ENCODE measurements at regions not wholly inside any gene's neighbourhood (a gene's known extent, or its start where the extent isn't known, plus 50 kb on each side); places are given as distances from the start of the nearest gene placed in this dataset.
"Not testable (repeated sequence)": the region's sequence is repeated elsewhere in the genome, so short reads cannot be mapped to it uniquely, and the experiment has no call there.

GRCh38 chr9:129413537-129414376 lies 207.1 kb downstream of the C9orf50 start:
- DNase-seq (ENCODE audit: low spot score in 2 of 2) (peak; percentile 99), ATAC-seq (peak; percentile 88 to 95)
- peak overlapping the region; percentile 94 to 99 for H3K27ac Mint-ChIP-seq
- H3K36me3 Mint-ChIP-seq = peaks cover 11 to 15% of the 10 kb centered on the region in 2 donors
- peaks cover 13 to 14% of the 10 kb centered on the region in 2 donors for H3K9me3 Mint-ChIP-seq

DNA sequence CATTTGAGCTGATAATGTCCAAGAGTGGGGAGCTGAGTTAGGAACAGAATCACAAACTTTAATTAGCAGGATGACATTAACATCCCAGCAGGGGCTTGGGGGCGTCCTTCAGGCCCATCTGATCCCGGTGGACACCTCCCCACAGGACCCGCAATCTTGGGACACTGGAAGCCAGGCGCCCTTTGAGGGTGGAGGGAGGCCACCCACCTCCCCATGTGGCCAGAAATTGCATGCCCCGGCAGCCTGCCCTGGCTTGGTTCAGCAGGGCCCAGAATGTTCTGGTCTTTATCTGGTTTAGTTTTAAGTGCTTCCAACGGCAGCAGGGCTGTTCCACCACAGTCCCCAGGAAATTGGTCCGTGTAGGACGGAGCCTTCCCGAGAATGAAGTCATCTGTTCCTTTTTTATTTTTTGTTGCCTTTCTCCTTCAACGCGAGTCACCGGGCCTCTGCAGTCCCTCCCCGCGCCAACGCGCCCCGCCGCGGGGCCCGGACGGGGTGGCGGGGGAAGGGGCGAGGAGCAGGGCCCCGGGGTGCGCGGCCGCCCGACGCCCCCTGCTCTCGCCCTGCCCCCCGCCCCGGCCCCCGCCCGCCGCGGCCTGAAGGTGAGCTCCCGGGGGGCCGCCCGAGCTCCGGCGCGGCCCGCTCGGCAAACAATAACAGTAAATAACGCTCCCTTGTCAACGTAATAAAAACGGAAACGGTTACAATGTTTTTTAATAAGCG lies 207.9 kb downstream of the C9orf50 start:
- Mint-ChIP-seq H3K36me3 (peaks cover 11 to 15% of the 10 kb centered on the region in 2 donors), H3K9me3 (peaks cover 13 to 14% of the 10 kb centered on the region in 2 donors), H3K27ac (peak overlapping the region; percentile 94 to 96)
- DNase-seq (ENCODE audit: low spot score in 2 of 2) = peak; percentile 53 to 65
- ATAC-seq = peak; percentile 53

DNA sequence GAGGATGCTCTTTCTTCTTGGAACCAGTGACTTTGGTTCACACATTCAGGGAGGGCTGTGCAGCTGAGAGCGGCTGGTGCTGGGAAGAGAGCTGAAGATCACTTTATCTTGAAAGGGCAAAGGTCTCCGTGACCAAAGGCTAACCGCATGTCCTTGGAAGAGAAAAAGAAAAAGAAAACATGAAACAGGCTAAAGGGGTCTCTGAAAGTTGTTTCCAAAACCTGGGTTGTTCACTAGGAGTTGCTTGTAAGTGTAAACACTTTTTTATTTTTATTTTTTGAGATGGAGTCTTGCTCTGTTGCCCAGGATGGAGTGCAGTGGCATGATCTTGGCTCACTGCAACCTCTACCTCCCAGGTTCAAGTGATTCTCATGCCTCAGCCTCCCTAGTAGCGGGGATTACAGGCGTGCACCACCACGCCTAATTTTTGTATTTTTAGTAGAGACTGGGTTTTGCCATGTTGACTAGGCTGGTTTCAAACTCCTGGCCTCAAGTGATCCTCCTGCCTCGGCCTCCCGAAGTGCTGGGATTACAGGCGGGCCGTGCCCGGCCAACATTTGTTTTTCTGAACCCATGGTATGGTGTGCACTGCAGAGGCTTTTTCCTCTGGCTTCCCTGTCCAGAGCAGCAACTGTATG lies 208.6 kb downstream of the C9orf50 start:
- DNase-seq (ENCODE audit: low spot score in 2 of 2); ATAC-seq: not testable (repeated sequence)
- H3K9me3 Mint-ChIP-seq = peaks cover 13 to 14% of the 10 kb centered on the region in 2 donors
- H3K27ac Mint-ChIP-seq = peak overlapping the region; percentile 94 to 96
- H3K36me3 Mint-ChIP-seq = peaks cover 11 to 15% of the 10 kb centered on the region in 2 donors

GRCh38 chr9:129411501-129412175 lies 209.3 kb downstream of the C9orf50 start:
- DNase-seq (ENCODE audit: low spot score in 2 of 2) (no peak), ATAC-seq (no peak)
- Mint-ChIP-seq H3K36me3 (peaks cover 11 to 15% of the 10 kb centered on the region in 2 donors), H3K27ac (peak overlapping the region in 1 of 2 donors; percentile 94), H3K9me3 (peaks cover 13 to 14% of the 10 kb centered on the region in 2 donors)

GRCh38 chr9:129410226-129410625 lies 210.7 kb downstream of the C9orf50 start:
- H3K36me3 Mint-ChIP-seq = peaks cover 11 to 15% of the 10 kb centered on the region in 2 donors
- DNase-seq (ENCODE audit: low spot score in 2 of 2) = no peak
- H3K27ac Mint-ChIP-seq = peak overlapping the region in 1 of 2 donors; percentile 44
- ATAC-seq = no peak
- H3K9me3 Mint-ChIP-seq = peaks cover 13 to 14% of the 10 kb centered on the region in 2 donors

DNA sequence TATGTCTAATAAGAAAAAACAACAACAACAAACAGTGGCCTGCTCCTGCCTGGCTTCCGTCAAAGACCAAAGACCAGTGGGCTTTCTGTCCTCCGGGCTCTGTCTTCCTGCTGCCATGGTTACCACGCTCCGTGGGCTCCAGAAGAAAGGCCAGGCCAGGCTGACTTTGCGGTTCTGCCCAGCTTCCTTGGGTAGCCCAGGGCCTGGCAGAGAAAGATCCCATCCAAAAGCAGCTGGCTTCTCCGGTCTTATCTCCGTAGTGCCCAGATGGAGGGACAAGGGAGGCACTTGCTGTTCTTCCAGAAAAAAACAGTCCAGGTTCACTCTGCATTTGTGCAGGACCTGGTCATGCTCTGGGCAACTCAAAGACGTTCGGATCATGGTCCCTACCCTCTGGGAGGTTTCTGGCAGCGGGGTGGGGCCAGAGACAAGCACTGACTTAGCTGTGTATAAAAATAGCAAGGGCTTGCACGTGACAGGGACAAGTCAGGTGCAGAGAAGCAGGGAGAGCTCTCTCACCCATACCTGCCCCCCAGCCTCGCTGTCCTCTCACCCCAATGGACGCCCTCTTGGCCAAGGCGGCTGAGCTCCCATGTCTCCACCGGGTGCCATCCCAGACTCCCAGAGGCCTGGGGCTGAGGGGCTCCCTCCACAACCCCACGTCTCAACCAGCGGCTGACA lies 212.2 kb downstream of the C9orf50 start:
- DNase-seq (ENCODE audit: low spot score in 2 of 2) (no peak), ATAC-seq (no peak)
- Mint-ChIP-seq H3K36me3 (peaks cover 11 to 15% of the 10 kb centered on the region in 2 donors), H3K9me3 (peaks cover 13 to 14% of the 10 kb centered on the region in 2 donors), H3K27ac (peak overlapping the region in 1 of 2 donors; percentile 58)

DNA sequence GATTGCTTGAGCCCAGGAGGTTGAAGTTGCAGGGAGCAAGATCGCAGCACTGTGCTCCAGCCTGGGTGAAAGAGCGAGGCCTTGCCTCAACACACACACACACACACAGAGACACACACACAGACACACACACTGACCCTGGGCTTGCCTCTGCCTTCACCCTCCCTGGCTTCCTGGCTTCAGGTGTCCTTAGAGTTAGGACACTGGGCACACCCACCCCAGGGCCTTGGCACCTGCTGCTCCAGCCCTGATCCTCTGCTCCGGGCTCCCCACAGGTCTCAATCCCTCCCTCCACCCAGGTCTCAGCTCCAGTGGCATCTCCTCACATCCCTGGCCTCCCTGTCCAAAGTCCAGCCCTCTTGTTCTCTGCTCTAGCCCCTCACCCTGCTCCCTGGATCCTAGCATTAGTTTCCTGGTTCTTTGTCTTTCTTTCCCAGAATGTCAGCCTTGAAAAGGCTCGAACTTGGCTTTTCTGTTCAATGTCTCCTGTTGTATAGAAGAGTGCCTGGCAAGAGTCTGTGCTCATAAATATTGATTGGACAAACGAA lies 212.9 kb downstream of the C9orf50 start:
- ATAC-seq = no peak
- Mint-ChIP-seq H3K9me3 (peaks cover 13 to 14% of the 10 kb centered on the region in 2 donors), H3K36me3 (peaks cover 11 to 15% of the 10 kb centered on the region in 2 donors), H3K27ac (peak overlapping the region; percentile 6 to 58)
- no peak for DNase-seq (ENCODE audit: low spot score in 2 of 2)

GRCh38 chr9:129406278-129407225 lies 214.3 kb downstream of the C9orf50 start:
- DNase-seq (ENCODE audit: low spot score in 2 of 2) (no peak), ATAC-seq (no peak)
- H3K36me3 Mint-ChIP-seq = peaks cover 11 to 15% of the 10 kb centered on the region in 2 donors
- H3K27ac Mint-ChIP-seq = peak overlapping the region in 1 of 2 donors; percentile 14
- peaks cover 13 to 14% of the 10 kb centered on the region in 2 donors for H3K9me3 Mint-ChIP-seq

- peaks cover 12% of the 10 kb centered on the region in 2 donors for H3K9me3 Mint-ChIP-seq
- H3K36me3 Mint-ChIP-seq = peaks cover 10 to 13% of the 10 kb centered on the region in 2 donors
- H3K27ac Mint-ChIP-seq = no peak overlapping the region
- DNase-seq (ENCODE audit: low spot score in 2 of 2) (no peak), ATAC-seq (no peak)
Observed at GRCh38 chr9:129405827-129406213, 215.1 kb downstream of the C9orf50 start.

GRCh38 chr9:129405089-129405826 lies 215.6 kb downstream of the C9orf50 start:
- H3K9me3 Mint-ChIP-seq = peaks cover 6 to 7% of the 10 kb centered on the region in 2 donors
- H3K27ac Mint-ChIP-seq = no peak overlapping the region
- peaks cover 5 to 7% of the 10 kb centered on the region in 2 donors for H3K36me3 Mint-ChIP-seq
- DNase-seq (ENCODE audit: low spot score in 2 of 2) (no peak), ATAC-seq (no peak)

DNA sequence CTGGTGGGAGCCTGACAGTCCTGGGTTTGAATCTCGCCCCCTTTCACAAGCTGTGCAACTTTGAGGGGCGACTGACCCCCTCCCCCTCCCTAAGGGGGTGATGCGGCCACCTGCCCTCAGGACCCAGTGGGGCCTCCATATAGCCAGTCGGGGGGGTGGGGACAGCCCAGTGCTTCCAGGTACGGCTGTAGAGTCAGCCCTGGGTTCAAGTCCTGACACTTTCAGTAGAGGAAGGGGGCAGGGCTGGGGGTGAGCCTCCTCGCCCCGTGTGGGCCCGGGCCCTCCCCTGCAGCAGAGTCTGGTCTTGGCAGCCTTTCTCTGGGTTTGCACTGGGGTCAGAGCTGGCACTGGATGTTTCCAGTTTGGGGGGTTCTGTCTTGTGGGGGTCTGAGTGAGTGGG lies 216.3 kb downstream of the C9orf50 start:
- DNase-seq (ENCODE audit: low spot score in 2 of 2) = no peak
- Mint-ChIP-seq H3K27ac (no peak overlapping the region), H3K36me3 (peaks cover 0 to under 1% of the 10 kb centered on the region in 2 donors), H3K9me3 (peaks cover 0 to under 1% of the 10 kb centered on the region in 2 donors)
- ATAC-seq = no peak

GRCh38 chr9:129403779-129404620 lies 216.9 kb downstream of the C9orf50 start:
- Mint-ChIP-seq H3K27ac (no peak overlapping the region), H3K36me3 (no peaks in the 10 kb centered on the region), H3K9me3 (no peaks in the 10 kb centered on the region)
- DNase-seq (ENCODE audit: low spot score in 2 of 2) = no peak
- ATAC-seq = no peak

All from activated naive CD4-positive, alpha-beta T cell treated with anti-CD3 and anti-CD28 coated beads, Interleukin-2, amount 50 U/mL, for 72 hours (primary cell).